ENCODE measurements at regions not wholly inside any gene's neighbourhood (a gene's known extent, or its start where the extent isn't known, plus 50 kb on each side); places are given as distances from the start of the nearest gene placed in this dataset.

GRCh38 chr7:45401851-45402250, 172.3 kb upstream of the ADCY1 start:
- DNase-seq (ENCODE audit: low read depth, low spot score), result no peak
- intact Hi-C loops (cut with micrococcal nuclease), result no loop called here
- Histone ChIP-seq H3K4me1 (ENCODE audit: control insufficient read depth in 1 of 2, insufficient read depth in 2 of 2, low read length in 2 of 2) (no peaks in the 10 kb centered on the region), H3K9me2 (ENCODE audit: insufficient read depth) (no peaks in the 10 kb centered on the region), H3K79me2 (ENCODE audit: insufficient read depth, low read length) (no peaks in the 10 kb centered on the region), H3K4me2 (ENCODE audit: low read length) (no peak overlapping the region), H3K9ac (ENCODE audit: low read length) (no peak overlapping the region), H3K27ac (ENCODE audit: low read depth, low read length) (no peak overlapping the region), H3K36me3 (ENCODE audit: control insufficient read depth in 1 of 2, insufficient read depth in 2 of 2, low read length in 2 of 2) (no peaks in the 10 kb centered on the region), H3K9me3 (ENCODE audit: control insufficient read depth in 1 of 2, insufficient read depth in 1 of 2, low read depth in 1 of 2, low read length in 2 of 2) (no peaks in the 10 kb centered on the region), H3K4me3 (replicated peaks in 1 of 2; ENCODE audit: low read depth in 1 of 2, low read length in 2 of 2) (no peak overlapping the region), H3K27me3 (ENCODE audit: insufficient read depth, low read length) (peaks cover 15% of the 10 kb centered on the region; the same call in 1 of the 2 replicates), H2AFZ (ENCODE audit: low read depth, low read length, poor library complexity, severe bottlenecking) (no peak overlapping the region), H4K20me1 (ENCODE audit: insufficient read depth) (no peaks in the 10 kb centered on the region)
- ChIA-PET RAD21 (ENCODE audit: low non-redundant PET in 1 of 2, low total read pairs in 2 of 2, uncharacterized antibody in 2 of 2, unreplicated experiment in 2 of 2) (no interaction called here), CTCF (no interaction called here), POLR2A (no interaction called here)
- ATAC-seq, result no peak
- no TSS peak for BruUV-seq (replicated peaks)
- TF ChIP-seq ZNF274 (IDR thresholded peaks at IDR 0.05; ENCODE audit: low read depth, low read length), result no peak
- TF ChIP-seq JUND (IDR thresholded peaks at IDR 0.05), result no peak

- Histone ChIP-seq H3K4me3 (replicated peaks in 1 of 2; ENCODE audit: low read depth in 1 of 2, low read length in 2 of 2) (no peak overlapping the region), H4K20me1 (ENCODE audit: insufficient read depth) (no peaks in the 10 kb centered on the region), H3K79me2 (ENCODE audit: insufficient read depth, low read length) (no peaks in the 10 kb centered on the region), H3K27ac (ENCODE audit: low read depth, low read length) (no peak overlapping the region), H3K9ac (ENCODE audit: low read length) (no peak overlapping the region), H3K36me3 (ENCODE audit: control insufficient read depth in 1 of 2, insufficient read depth in 2 of 2, low read length in 2 of 2) (no peaks in the 10 kb centered on the region), H3K9me3 (ENCODE audit: control insufficient read depth in 1 of 2, insufficient read depth in 1 of 2, low read depth in 1 of 2, low read length in 2 of 2) (no peaks in the 10 kb centered on the region), H3K9me2 (ENCODE audit: insufficient read depth) (no peaks in the 10 kb centered on the region), H2AFZ (ENCODE audit: low read depth, low read length, poor library complexity, severe bottlenecking) (no peak overlapping the region), H3K4me1 (ENCODE audit: control insufficient read depth in 1 of 2, insufficient read depth in 2 of 2, low read length in 2 of 2) (no peaks in the 10 kb centered on the region), H3K27me3 (ENCODE audit: insufficient read depth, low read length) (peaks cover 15% of the 10 kb centered on the region; the same call in 1 of the 2 replicates), H3K4me2 (ENCODE audit: low read length) (no peak overlapping the region)
- ChIA-PET POLR2A (no interaction called here), RAD21 (ENCODE audit: low non-redundant PET in 1 of 2, low total read pairs in 2 of 2, uncharacterized antibody in 2 of 2, unreplicated experiment in 2 of 2) (no interaction called here), CTCF (no interaction called here)
- DNase-seq (ENCODE audit: low read depth, low spot score) (no peak), ATAC-seq (no peak)
- intact Hi-C loops (cut with micrococcal nuclease), result no loop called here
- BruUV-seq (replicated peaks), result no TSS peak
- TF ChIP-seq MAX (IDR thresholded peaks at IDR 0.05), result no peak
- no peak for TF ChIP-seq CBX3 (IDR thresholded peaks at IDR 0.05; ENCODE audit: low read depth)
- TF ChIP-seq ATF3 (IDR thresholded peaks at IDR 0.05), result no peak
- no peak for TF ChIP-seq POLR2AphosphoS5 (IDR thresholded peaks at IDR 0.05; ENCODE audit: low read depth, low read length)
- TF ChIP-seq RAD21 (IDR thresholded peaks at IDR 0.05; ENCODE audit: low read depth), result no peak
- TF ChIP-seq EZH2 (IDR thresholded peaks at IDR 0.05), result no peak
- TF ChIP-seq SIN3A (IDR thresholded peaks at IDR 0.05; ENCODE audit: low read depth), result no peak
- no peak for TF ChIP-seq CTCF (IDR thresholded peaks at IDR 0.05 in 2 of 3, conservative IDR thresholded peaks at IDR 0.05 in 1 of 3; ENCODE audit: borderline replicate concordance in 1 of 3, insufficient read depth in 1 of 3, low read depth in 2 of 3, low read length in 2 of 3)
- no peak for TF ChIP-seq CEBPB (IDR thresholded peaks at IDR 0.05; ENCODE audit: low read depth)
- TF ChIP-seq EGR1 (IDR thresholded peaks at IDR 0.05; ENCODE audit: low read depth), result no peak
- no peak for TF ChIP-seq TCF7L2 (IDR thresholded peaks at IDR 0.05; ENCODE audit: borderline replicate concordance, extremely low read depth, insufficient read depth, insufficient read length)
- no peak for TF ChIP-seq YY1 (IDR thresholded peaks at IDR 0.05; ENCODE audit: extremely low read depth, insufficient replicate concordance, low read depth, low read length)
- TF ChIP-seq FOSL1 (IDR thresholded peaks at IDR 0.05; ENCODE audit: low read depth), result no peak
- no peak for TF ChIP-seq ELF1 (IDR thresholded peaks at IDR 0.05; ENCODE audit: borderline replicate concordance, low read depth)
- no peak for TF ChIP-seq ZBTB33 (IDR thresholded peaks at IDR 0.05; ENCODE audit: extremely low read depth, insufficient replicate concordance, low read length)
- TF ChIP-seq ZFX (IDR thresholded peaks at IDR 0.05), result no peak
These were observed 171.5 kb upstream of the ADCY1 start for GRCh38 chr7:45402480-45403218.

Data from HCT116 (cell line).